PFSK-1 (cell line): ENCODE measurements at regions not wholly inside any gene's neighbourhood (a gene's known extent, or its start where the extent isn't known, plus 50 kb on each side); places are given as distances from the start of the nearest gene placed in this dataset.

Experiments
- FOXP2 ChIP-seq: optimal IDR thresholded peaks from 2 replicates; pipeline ENCODE3; 2011; ENCODE audit warnings: borderline replicate concordance, control low read depth, inconsistent platforms; ENCODE audit not compliant: insufficient read depth; ENCODE audit errors: extremely low read length, extremely low read depth
- POLR2AphosphoS5 ChIP-seq: IDR thresholded peaks from 2 replicates; pipeline ENCODE4 v1.6.1; 2012; ENCODE audit warnings: low read depth, mild to moderate bottlenecking, control low read depth, low read length, moderate library complexity
- REST ChIP-seq, 2 experiments: IDR thresholded peaks; 2 replicates each; pipeline versions ENCODE4 v1.6.1 to v1.8.0; 2011 to 2012; ENCODE audit warnings: low read depth in 2 of 2, low read length in 2 of 2, control low read depth in 1 of 2, inconsistent platforms in 1 of 2, mild to moderate bottlenecking in 1 of 2, moderate library complexity in 1 of 2; ENCODE audit not compliant: insufficient read depth in 1 of 2
- SIN3A ChIP-seq: IDR thresholded peaks from 2 replicates; pipeline ENCODE4 v1.6.1; 2012; ENCODE audit warnings: mild to moderate bottlenecking, low read length, moderate library complexity, borderline replicate concordance; ENCODE audit not compliant: insufficient read depth
- TAF1 ChIP-seq: IDR thresholded peaks from 2 replicates; pipeline ENCODE4 v1.6.1; 2012; ENCODE audit warnings: low read length, control low read depth, borderline replicate concordance; ENCODE audit not compliant: insufficient read depth

GRCh38 chr2:147161746-147162145 lies 683.1 kb upstream of the ACVR2A start:
- TF ChIP-seq SIN3A (no peak), POLR2AphosphoS5 (no peak), TAF1 (no peak), REST (IDR thresholded peaks at IDR 0.05; ENCODE audit: insufficient read depth in 1 of 2, low read depth in 2 of 2, low read length in 2 of 2) (no peak), FOXP2 (no peak)

GRCh38 chr2:147156970-147157369 lies 687.9 kb upstream of the ACVR2A start:
- TF ChIP-seq FOXP2, result no peak
- no peak for TF ChIP-seq SIN3A
- no peak for TF ChIP-seq POLR2AphosphoS5
- no peak for TF ChIP-seq REST (IDR thresholded peaks at IDR 0.05; ENCODE audit: insufficient read depth in 1 of 2, low read depth in 2 of 2, low read length in 2 of 2)
- TF ChIP-seq TAF1, result no peak

- TF ChIP-seq POLR2AphosphoS5 (no peak), REST (IDR thresholded peaks at IDR 0.05; ENCODE audit: insufficient read depth in 1 of 2, low read depth in 2 of 2, low read length in 2 of 2) (no peak), SIN3A (no peak), TAF1 (no peak), FOXP2 (no peak)
Measured at GRCh38 chr2:147150241-147150635, 694.6 kb upstream of the ACVR2A start.

GRCh38 chr2:147149575-147150240 lies 695.1 kb upstream of the ACVR2A start:
- TF ChIP-seq FOXP2 (no peak), TAF1 (no peak), SIN3A (no peak), REST (IDR thresholded peaks at IDR 0.05; ENCODE audit: insufficient read depth in 1 of 2, low read depth in 2 of 2, low read length in 2 of 2) (no peak), POLR2AphosphoS5 (no peak)

GRCh38 chr2:147147802-147148201 lies 697.0 kb upstream of the ACVR2A start:
- no peak for TF ChIP-seq FOXP2
- no peak for TF ChIP-seq SIN3A
- no peak for TF ChIP-seq POLR2AphosphoS5
- TF ChIP-seq REST (IDR thresholded peaks at IDR 0.05; ENCODE audit: insufficient read depth in 1 of 2, low read depth in 2 of 2, low read length in 2 of 2), result no peak
- TF ChIP-seq TAF1, result no peak
